ENCODE measurements at regions not wholly inside any gene's neighbourhood (a gene's known extent, or its start where the extent isn't known, plus 50 kb on each side); places are given as distances from the start of the nearest gene placed in this dataset.

GRCh38 chr1:232250838-232251237 is 379.1 kb downstream of the SIPA1L2 start:
- H3K4me3 ChIP-seq (ENCODE audit: low read depth, low read length), result no peak overlapping the region
- no peak for DNase-seq (ENCODE audit: low read depth)
- no peak for TF ChIP-seq CTCF (IDR thresholded peaks at IDR 0.05; ENCODE audit: low read depth, low read length, missing control alignments)

GRCh38 chr1:232249861-232250777 is 379.8 kb downstream of the SIPA1L2 start:
- H3K4me3 ChIP-seq (ENCODE audit: low read depth, low read length), result no peak overlapping the region
- no peak for TF ChIP-seq CTCF (IDR thresholded peaks at IDR 0.05; ENCODE audit: low read depth, low read length, missing control alignments)
- no peak for DNase-seq (ENCODE audit: low read depth)

- DNase-seq (ENCODE audit: low read depth), result no peak
- TF ChIP-seq CTCF (IDR thresholded peaks at IDR 0.05; ENCODE audit: low read depth, low read length, missing control alignments), result no peak
- H3K4me3 ChIP-seq (ENCODE audit: low read depth, low read length), result no peak overlapping the region
Measured at GRCh38 chr1:232249339-232249738, 380.6 kb downstream of the SIPA1L2 start.

GRCh38 chr1:232248276-232248820 is 381.6 kb downstream of the SIPA1L2 start:
- no peak for DNase-seq (ENCODE audit: low read depth)
- no peak for TF ChIP-seq CTCF (IDR thresholded peaks at IDR 0.05; ENCODE audit: low read depth, low read length, missing control alignments)

GRCh38 chr1:232247669-232248068 is 382.3 kb downstream of the SIPA1L2 start:
- DNase-seq (ENCODE audit: low read depth), result no peak

More at GRCh38 chr1:232248276-232248820, 381.6 kb downstream of the SIPA1L2 start:
- H3K4me3 ChIP-seq (ENCODE audit: low read depth, low read length), result no peak overlapping the region

GRCh38 chr1:232244426-232244825 is 385.5 kb downstream of the SIPA1L2 start:
- no peak for TF ChIP-seq CTCF (IDR thresholded peaks at IDR 0.05; ENCODE audit: low read depth, low read length, missing control alignments)
- H3K4me3 ChIP-seq (ENCODE audit: low read depth, low read length), result no peak overlapping the region
- no peak for DNase-seq (ENCODE audit: low read depth)

More at GRCh38 chr1:232247669-232248068, 382.3 kb downstream of the SIPA1L2 start:
- H3K4me3 ChIP-seq (ENCODE audit: low read depth, low read length), result no peak overlapping the region
- TF ChIP-seq CTCF (IDR thresholded peaks at IDR 0.05; ENCODE audit: low read depth, low read length, missing control alignments), result no peak
